ENCODE measurements at regions not wholly inside any gene's neighbourhood (a gene's known extent, or its start where the extent isn't known, plus 50 kb on each side); places are given as distances from the start of the nearest gene placed in this dataset.

DNA sequence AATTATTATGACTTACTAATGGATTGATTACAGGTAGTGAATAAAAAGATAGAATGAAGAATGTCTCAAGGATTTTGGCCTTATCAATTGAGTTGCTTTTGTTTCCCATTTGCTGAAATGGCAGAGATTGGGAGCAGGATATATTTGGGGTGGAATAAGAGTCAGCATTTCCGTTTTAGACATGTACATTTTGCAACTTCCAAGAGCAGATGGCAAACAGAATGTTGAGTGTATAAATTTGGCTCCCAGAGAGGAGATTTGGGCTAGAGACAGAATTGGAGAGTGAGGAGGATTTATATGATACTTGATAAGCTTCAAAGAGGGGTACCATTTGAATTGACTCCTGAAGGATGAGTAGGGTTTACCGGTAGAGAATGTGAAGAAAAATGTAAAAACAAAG lies 437.9 kb upstream of the PAPPA start:
- no TSS peak for BruUV-seq (replicated peaks)
- TF ChIP-seq, protein P1, sequence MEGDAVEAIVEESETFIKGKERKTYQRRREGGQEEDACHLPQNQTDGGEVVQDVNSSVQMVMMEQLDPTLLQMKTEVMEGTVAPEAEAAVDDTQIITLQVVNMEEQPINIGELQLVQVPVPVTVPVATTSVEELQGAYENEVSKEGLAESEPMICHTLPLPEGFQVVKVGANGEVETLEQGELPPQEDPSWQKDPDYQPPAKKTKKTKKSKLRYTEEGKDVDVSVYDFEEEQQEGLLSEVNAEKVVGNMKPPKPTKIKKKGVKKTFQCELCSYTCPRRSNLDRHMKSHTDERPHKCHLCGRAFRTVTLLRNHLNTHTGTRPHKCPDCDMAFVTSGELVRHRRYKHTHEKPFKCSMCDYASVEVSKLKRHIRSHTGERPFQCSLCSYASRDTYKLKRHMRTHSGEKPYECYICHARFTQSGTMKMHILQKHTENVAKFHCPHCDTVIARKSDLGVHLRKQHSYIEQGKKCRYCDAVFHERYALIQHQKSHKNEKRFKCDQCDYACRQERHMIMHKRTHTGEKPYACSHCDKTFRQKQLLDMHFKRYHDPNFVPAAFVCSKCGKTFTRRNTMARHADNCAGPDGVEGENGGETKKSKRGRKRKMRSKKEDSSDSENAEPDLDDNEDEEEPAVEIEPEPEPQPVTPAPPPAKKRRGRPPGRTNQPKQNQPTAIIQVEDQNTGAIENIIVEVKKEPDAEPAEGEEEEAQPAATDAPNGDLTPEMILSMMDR (IDR thresholded peaks at IDR 0.05; ENCODE audit: unreplicated experiment), result no peak
- Mint-ChIP-seq H3K4me3 (ENCODE audit: low read depth, unreplicated experiment) (no peak overlapping the region), H3K27ac (ENCODE audit: unreplicated experiment) (no peak overlapping the region), H3K9me3 (ENCODE audit: low read depth, unreplicated experiment) (peaks cover 3% of the 10 kb centered on the region), H3K4me1 (ENCODE audit: low read depth, unreplicated experiment) (no peaks in the 10 kb centered on the region), H3K36me3 (ENCODE audit: insufficient read depth, unreplicated experiment) (no peaks in the 10 kb centered on the region), H3K27me3 (ENCODE audit: unreplicated experiment) (no peaks in the 10 kb centered on the region)
- CTCF ChIA-PET, result no interaction called here
- intact Hi-C loops (cut with micrococcal nuclease; ENCODE audit: unreplicated experiment), result no loop called here
- no peak for DNase-seq

GRCh38 chr9:115717298-115717697 lies 436.3 kb upstream of the PAPPA start:
- no TSS peak for BruUV-seq (replicated peaks)
- CTCF ChIA-PET, result no interaction called here
- TF ChIP-seq, protein P1 (IDR thresholded peaks at IDR 0.05; ENCODE audit: unreplicated experiment), result no peak
- no peak overlapping the region for H3K4me3 Mint-ChIP-seq (ENCODE audit: low read depth, unreplicated experiment)
- H3K9me3 Mint-ChIP-seq (ENCODE audit: low read depth, unreplicated experiment), result peaks cover 3% of the 10 kb centered on the region
- H3K27me3 Mint-ChIP-seq (ENCODE audit: unreplicated experiment), result no peaks in the 10 kb centered on the region
- no peaks in the 10 kb centered on the region for H3K4me1 Mint-ChIP-seq (ENCODE audit: low read depth, unreplicated experiment)
- no peak overlapping the region for H3K27ac Mint-ChIP-seq (ENCODE audit: unreplicated experiment)
- no peaks in the 10 kb centered on the region for H3K36me3 Mint-ChIP-seq (ENCODE audit: insufficient read depth, unreplicated experiment)
- intact Hi-C loops (cut with micrococcal nuclease; ENCODE audit: unreplicated experiment), result no loop called here
- no peak for DNase-seq

GRCh38 chr9:115717711-115718173 lies 435.8 kb upstream of the PAPPA start:
- Mint-ChIP-seq H3K4me3 (ENCODE audit: low read depth, unreplicated experiment) (no peak overlapping the region), H3K27ac (ENCODE audit: unreplicated experiment) (no peak overlapping the region)

DNA sequence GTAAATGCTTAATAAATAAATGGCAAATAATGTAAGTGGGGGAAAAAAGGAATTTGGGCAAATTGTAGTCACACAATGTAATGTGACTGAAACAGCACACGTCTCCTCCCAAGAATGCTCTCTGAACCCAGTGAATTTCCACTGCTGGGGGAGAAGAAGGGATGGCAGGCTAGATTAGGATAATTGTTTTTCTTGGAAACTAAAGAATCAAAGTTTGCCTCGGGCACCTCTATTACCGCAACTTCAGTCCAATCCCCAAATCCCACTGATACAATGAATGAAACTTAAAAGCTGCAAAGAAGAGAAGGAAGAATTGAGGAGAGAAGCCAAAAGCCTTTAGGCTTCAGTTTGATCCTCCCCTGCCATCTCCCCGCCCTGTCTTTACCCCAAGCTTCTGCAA lies 423.2 kb upstream of the PAPPA start:
- TF ChIP-seq, protein P1 (IDR thresholded peaks at IDR 0.05; ENCODE audit: unreplicated experiment), result no peak

More at GRCh38 chr9:115717711-115718173, 435.8 kb upstream of the PAPPA start:
- Mint-ChIP-seq H3K36me3 (ENCODE audit: insufficient read depth, unreplicated experiment) (no peaks in the 10 kb centered on the region), H3K4me1 (ENCODE audit: low read depth, unreplicated experiment) (no peaks in the 10 kb centered on the region), H3K9me3 (ENCODE audit: low read depth, unreplicated experiment) (peaks cover 3% of the 10 kb centered on the region), H3K27me3 (ENCODE audit: unreplicated experiment) (no peaks in the 10 kb centered on the region)
- intact Hi-C loops (cut with micrococcal nuclease; ENCODE audit: unreplicated experiment), result no loop called here
- CTCF ChIA-PET, result no interaction called here
- no TSS peak for BruUV-seq (replicated peaks)
- DNase-seq, result no peak
- TF ChIP-seq, protein P1 (IDR thresholded peaks at IDR 0.05; ENCODE audit: unreplicated experiment), result no peak

More for the DNA sequence above, 423.2 kb upstream of the PAPPA start:
- no TSS peak for BruUV-seq (replicated peaks)
- Mint-ChIP-seq H3K27me3 (ENCODE audit: unreplicated experiment) (no peaks in the 10 kb centered on the region), H3K4me1 (ENCODE audit: low read depth, unreplicated experiment) (no peaks in the 10 kb centered on the region), H3K4me3 (ENCODE audit: low read depth, unreplicated experiment) (no peak overlapping the region), H3K9me3 (ENCODE audit: low read depth, unreplicated experiment) (peaks cover 3% of the 10 kb centered on the region), H3K36me3 (ENCODE audit: insufficient read depth, unreplicated experiment) (no peaks in the 10 kb centered on the region), H3K27ac (ENCODE audit: unreplicated experiment) (no peak overlapping the region)
- DNase-seq, result no peak
- CTCF ChIA-PET, result no interaction called here
- intact Hi-C loops (cut with micrococcal nuclease; ENCODE audit: unreplicated experiment), result no loop called here

All from Calu3 (cell line).